C4-2B (cell line): ENCODE measurements at regions not wholly inside any gene's neighbourhood (a gene's known extent, or its start where the extent isn't known, plus 50 kb on each side); places are given as distances from the start of the nearest gene placed in this dataset.

Experiments
- CTCF ChIP-seq: fragments of 450-650 bp; conservative IDR thresholded peaks from 2 replicates; pipeline ENCODE4 v1.5.1; 2017; ENCODE audit warnings: mild to moderate bottlenecking
- ZFX ChIP-seq: fragments of 450-650 bp; IDR thresholded peaks from 2 replicates; pipeline ENCODE4 v1.6.1; 2017

- TF ChIP-seq CTCF (no peak), ZFX (no peak)
These were observed 633.0 kb upstream of the B3GALT2 start for GRCh38 chr1:193819376-193819775.
